GM12878 (cell line): ENCODE measurements at regions not wholly inside any gene's neighbourhood (a gene's known extent, or its start where the extent isn't known, plus 50 kb on each side); places are given as distances from the start of the nearest gene placed in this dataset.

Experiments
- ATAC-seq: fragments of 200-7000 bp; cut with Tn5 transposase; 3 replicates; pipeline ENCODE4 v1.9.1; 2020; ENCODE audit warnings: mild to moderate bottlenecking, moderate library complexity
- BruUV-seq: library from RNA; stranded (reverse); fragments of 400-500 nt; replicated peaks from 2 replicates; lab custom pipeline; 2021; lab: Mats Ljungman, UMichigan
- CTCF ChIA-PET: fragments of 300-600 bp; sonication (Branson Sonifier 250); formaldehyde crosslinking; extraction: SDS; loops from one replicate; lab custom pipeline; 2021; ENCODE audit warnings: inconsistent platforms; lab: Yijun Ruan, JAX
- POLR2A ChIA-PET: fragments of 350-600 bp; formaldehyde crosslinking; extraction: SDS; loops from one replicate; lab custom pipeline; 2021; ENCODE audit warnings: inconsistent platforms; lab: Charles Lee
- RAD21 ChIA-PET: fragments of 300-600 bp; sonication (Branson Sonifier 250); formaldehyde crosslinking; loops from one replicate; lab custom pipeline; 2023; ENCODE audit warnings: antibody characterized with exemption; ENCODE audit not compliant: unreplicated experiment; lab: Charles Lee
- SMC1A ChIA-PET: fragments of 300-600 bp; sonication (Branson Sonifier 250); formaldehyde crosslinking; loops from one replicate; lab custom pipeline; 2023; ENCODE audit not compliant: unreplicated experiment, uncharacterized antibody; lab: Charles Lee
- DNase-seq: peaks from one replicate; pipeline ENCODE4 v3.0.0-alpha.2; 2011; ENCODE audit warnings: low read depth, low spot score
- FAIRE-seq: peaks from 3 replicates; lab custom pipeline; 2011; peaks lifted over from hg19 to GRCh38; lab: Jason Lieb, UNC
- H2AFZ ChIP-seq: 2 replicates; pipeline ENCODE4 v1.6.0; 2011; ENCODE audit warnings: low read depth, low read length, control low read depth; ENCODE audit not compliant: control insufficient read depth
- H3K27ac ChIP-seq: 2 replicates; pipeline ENCODE4 v1.5.1; 2011; ENCODE audit warnings: control low read depth; ENCODE audit not compliant: control insufficient read depth, insufficient read depth
- H3K27me3 ChIP-seq, 2 experiments: replicated peaks in 1 of 2; 2 replicates each; pipeline versions ENCODE4 v1.6.0 to v1.6.1; 2011; ENCODE audit warnings: low read length in 1 of 2; ENCODE audit not compliant: control insufficient read depth in 2 of 2, insufficient read depth in 2 of 2
- H3K36me3 ChIP-seq, 2 experiments: 2 replicates each; pipeline ENCODE4 v1.5.1; 2011; ENCODE audit warnings: low read length in 1 of 2; ENCODE audit not compliant: control insufficient read depth in 2 of 2, insufficient read depth in 2 of 2
- H3K4me1 ChIP-seq: 2 replicates; pipeline ENCODE4 v1.6.1; 2011; ENCODE audit warnings: mild to moderate bottlenecking, low read length, moderate library complexity, mixed read lengths; ENCODE audit not compliant: control insufficient read depth, insufficient read depth
- H3K4me2 ChIP-seq: 2 replicates; pipeline ENCODE4 v1.6.0; 2011; ENCODE audit warnings: control low read depth; ENCODE audit not compliant: control insufficient read depth, insufficient read depth
- H3K4me3 ChIP-seq: fragments of 200-600 bp; sonication (generic); 2 replicates; pipeline ENCODE4 v1.5.1; 2016
- H3K79me2 ChIP-seq: 2 replicates; pipeline ENCODE4 v1.6.0; 2011; ENCODE audit warnings: low read length; ENCODE audit not compliant: control insufficient read depth, insufficient read depth
- H3K9ac ChIP-seq: 2 replicates; pipeline ENCODE4 v1.8.0; 2011; ENCODE audit warnings: low read length, control low read depth, mixed read lengths; ENCODE audit not compliant: control insufficient read depth, insufficient read depth
- H3K9me3 ChIP-seq: replicated peaks from 3 replicates; pipeline ENCODE4 v1.5.1; 2011; ENCODE audit warnings: mild to moderate bottlenecking, low read length; ENCODE audit not compliant: control insufficient read depth, insufficient read depth
- H4K20me1 ChIP-seq: 2 replicates; pipeline ENCODE4 v1.6.0; 2011; ENCODE audit not compliant: control insufficient read depth, insufficient read depth
- BMI1 ChIP-seq: fragments of 450-650 bp; IDR thresholded peaks from 2 replicates; pipeline ENCODE4 v1.6.1; 2016; ENCODE audit warnings: mild to moderate bottlenecking, moderate library complexity, borderline replicate concordance
- CHD1 ChIP-seq: IDR thresholded peaks from 2 replicates; pipeline ENCODE4 v1.6.1; 2012; ENCODE audit warnings: low read depth, low read length, improper control_type of control experiment
- E2F4 ChIP-seq: IDR thresholded peaks from 2 replicates; pipeline ENCODE4 v1.6.1; 2012; ENCODE audit warnings: low read depth, low read length, improper control_type of control experiment
- ETV6 ChIP-seq, 2 experiments: fragments of 450-650 bp in 1 of 2; IDR thresholded peaks in 1 of 2; conservative IDR thresholded peaks in 1 of 2; 2 replicates each; pipeline ENCODE4 v1.6.1; 2014; ENCODE audit warnings: antibody characterized with exemption in 1 of 2, borderline replicate concordance in 1 of 2, low read depth in 1 of 2, mild to moderate bottlenecking in 1 of 2, moderate library complexity in 1 of 2
- FOS ChIP-seq: IDR thresholded peaks from 3 replicates; pipeline ENCODE4 v1.6.1; 2011; ENCODE audit warnings: borderline replicate concordance; ENCODE audit not compliant: insufficient read length; ENCODE audit errors: extremely low read depth
- HCFC1 ChIP-seq: fragments of 150-350 bp; IDR thresholded peaks from 2 replicates; pipeline ENCODE4 v1.6.1; 2014; ENCODE audit warnings: low read length
- RCOR1 ChIP-seq: conservative IDR thresholded peaks from 2 replicates; pipeline ENCODE4 v1.6.1; 2012; ENCODE audit warnings: low read depth, low read length, improper control_type of control experiment
- SP1 ChIP-seq: IDR thresholded peaks from one replicate; pipeline ENCODE4 v1.6.1; 2011; ENCODE audit warnings: low read depth, low read length
- SPI1 ChIP-seq: IDR thresholded peaks from 2 replicates; pipeline ENCODE4 v1.6.1; 2011; ENCODE audit warnings: low read depth, mild to moderate bottlenecking, low read length, moderate library complexity, borderline replicate concordance; ENCODE audit not compliant: insufficient read depth
- ZBTB11 ChIP-seq: fragments of 450-650 bp; formaldehyde crosslinking; IDR thresholded peaks from 2 replicates; pipeline ENCODE4 v1.5.0; 2022; ENCODE audit warnings: mild to moderate bottlenecking, missing genetic modification characterization
- ZNF24 ChIP-seq: fragments of 450-650 bp; IDR thresholded peaks from 2 replicates; pipeline ENCODE4 v1.6.1; 2017; ENCODE audit warnings: antibody characterized with exemption, mild to moderate bottlenecking
- WGBS: methylation state at CpG from one replicate; pipeline ENCODE4 v1.1.6; 2016; ENCODE audit warnings: low lambda C conversion rate; ENCODE audit not compliant: insufficient replicate concordance, insufficient coverage; ENCODE audit errors: missing lambda C conversion rate; 5-methylcytosine and 5-hydroxymethylcytosine counted together
- in situ Hi-C: fragments of 300-500 bp; cut with MboI; formaldehyde crosslinking; loops from 9 replicates; pipeline ENCODE4 v1.14.3; 2018; ENCODE audit warnings: mixed read lengths
- intact Hi-C: fragments of 100-400 bp; cut with micrococcal nuclease; formaldehyde crosslinking; loops from one replicate; pipeline ENCODE4 v1.14.2; 2022; ENCODE audit not compliant: unreplicated experiment

GRCh38 chr10:84065804-84066601 lies 73.3 kb upstream of the GHITM start:
- no peaks in the 10 kb centered on the region for H3K79me2 ChIP-seq
- DNase-seq, result no peak
- no peak overlapping the region for H3K4me3 ChIP-seq
- ChIA-PET SMC1A (no interaction called here), CTCF (interaction anchor here (1.0 kb wide), 1 partner anchor 62 kb away, joined by 3 read pairs; no protein-coding TSS in a partner anchor), POLR2A (no interaction called here), RAD21 (no interaction called here)
- no peaks in the 10 kb centered on the region for H3K36me3 ChIP-seq
- no peak for ATAC-seq
- H3K4me1 ChIP-seq, result no peaks in the 10 kb centered on the region
- peaks cover 2% of the 10 kb centered on the region in 2 experiments; a peak in 2 of 4 replicates for H3K27me3 ChIP-seq
- no TSS peak for BruUV-seq
- WGBS, result 16% methylated on average over 8 of the region's 8 CpGs
- H4K20me1 ChIP-seq, result no peaks in the 10 kb centered on the region
- in situ Hi-C loops (no loop called here), intact Hi-C loops (no loop called here)
- H3K27ac ChIP-seq, result no peak overlapping the region
- no peaks in the 10 kb centered on the region for H3K9me3 ChIP-seq
- no peak overlapping the region for H3K9ac ChIP-seq
- TF ChIP-seq E2F4 (no peak), RCOR1 (no peak), SP1 (no peak), ETV6 (conservative IDR thresholded peaks at IDR 0.05 in 1 of 2, IDR thresholded peaks at IDR 0.05 in 1 of 2; ENCODE audit: borderline replicate concordance in 1 of 2, low read depth in 1 of 2) (no peak), SPI1 (no peak), ZNF24 (no peak), HCFC1 (no peak), BMI1 (no peak), CHD1 (no peak), ZBTB11 (CRISPR knock-in tag) (no peak), FOS (no peak)
- no peak for FAIRE-seq
- no peak overlapping the region for H3K4me2 ChIP-seq
- H2AFZ ChIP-seq, result no peak overlapping the region
